SW480 (cell line): ENCODE measurements at regions not wholly inside any gene's neighbourhood (a gene's known extent, or its start where the extent isn't known, plus 50 kb on each side); places are given as distances from the start of the nearest gene placed in this dataset.

Source experiments
- DNase-seq: peaks from one replicate; pipeline ENCODE4 v3.0.0-alpha.2; 2016; ENCODE audit warnings: low spot score

DNA sequence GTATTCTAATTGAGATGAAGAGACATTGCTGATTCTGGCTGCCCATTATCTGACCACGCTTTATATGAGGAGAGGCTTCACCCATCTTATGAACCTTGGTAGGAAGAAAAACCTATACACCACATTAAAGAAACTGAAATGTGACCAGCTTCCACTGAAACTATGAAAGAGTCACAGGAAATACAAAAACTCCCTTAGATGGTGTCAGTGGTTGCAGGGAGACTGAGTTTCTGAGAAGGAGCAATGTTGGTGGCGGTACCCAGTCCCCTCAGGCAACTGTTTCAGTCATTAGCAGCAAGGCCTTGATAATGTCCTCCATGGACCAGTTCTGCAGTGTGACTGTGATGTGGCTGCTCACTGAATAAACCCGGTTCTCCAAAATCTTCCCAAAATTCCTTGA lies 110.5 kb upstream of the FTMT start:
- no peak for DNase-seq

DNA sequence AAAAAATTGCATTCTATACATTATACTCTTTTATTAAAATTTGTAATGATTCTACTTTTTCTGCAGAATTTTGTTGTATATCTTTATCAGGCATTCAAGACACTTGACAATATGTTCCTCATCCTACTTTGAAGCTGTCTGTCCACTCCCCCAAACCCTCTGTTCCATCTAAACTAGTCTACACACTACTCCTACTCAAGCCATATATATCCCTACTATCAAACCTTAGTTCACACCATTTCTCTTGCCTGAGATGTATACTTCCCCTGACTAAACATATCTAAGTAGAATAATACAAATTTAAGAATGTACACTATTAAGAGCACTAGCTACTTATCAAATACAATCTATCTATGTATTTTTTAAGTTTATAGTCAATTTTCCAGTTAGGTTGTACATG lies 107.1 kb upstream of the FTMT start:
- no peak for DNase-seq

DNA sequence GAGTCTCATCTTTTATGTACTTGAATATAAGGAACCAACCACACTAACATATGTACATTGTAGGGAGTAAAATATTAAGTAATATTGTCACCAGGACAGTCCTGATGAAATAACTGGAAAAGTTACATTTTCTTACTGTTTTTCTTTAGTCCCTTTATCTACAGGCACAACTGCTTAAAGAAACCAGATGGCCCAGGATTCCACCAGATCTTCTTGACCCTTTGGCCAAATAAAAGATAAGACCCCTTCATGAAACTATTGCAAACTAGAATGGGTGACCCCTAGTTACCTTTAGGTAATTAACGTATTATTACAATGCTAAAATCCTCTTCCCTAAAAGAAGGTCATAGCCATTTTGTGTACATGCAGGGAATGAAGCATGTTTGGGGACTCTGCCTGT lies 106.3 kb upstream of the FTMT start:
- no peak for DNase-seq

DNA sequence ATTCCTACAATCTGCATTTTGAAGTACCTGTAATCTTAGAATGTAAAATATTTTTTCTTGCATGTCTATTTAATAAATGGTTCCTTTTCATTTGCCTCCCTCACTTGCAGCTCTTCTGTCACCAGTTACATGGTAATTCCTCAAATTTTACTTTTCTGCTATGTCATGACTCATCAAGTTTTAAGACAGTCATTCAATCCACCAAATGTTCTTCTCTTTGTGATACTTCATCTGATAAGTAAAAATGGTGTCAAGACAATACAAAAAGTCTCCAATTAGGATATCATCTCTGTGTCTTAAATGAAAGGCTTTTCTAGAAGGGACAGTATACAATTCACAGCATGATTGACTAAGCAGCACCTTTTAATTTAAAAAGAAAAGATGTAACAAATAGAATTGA lies 104.9 kb upstream of the FTMT start:
- no peak for DNase-seq

DNA sequence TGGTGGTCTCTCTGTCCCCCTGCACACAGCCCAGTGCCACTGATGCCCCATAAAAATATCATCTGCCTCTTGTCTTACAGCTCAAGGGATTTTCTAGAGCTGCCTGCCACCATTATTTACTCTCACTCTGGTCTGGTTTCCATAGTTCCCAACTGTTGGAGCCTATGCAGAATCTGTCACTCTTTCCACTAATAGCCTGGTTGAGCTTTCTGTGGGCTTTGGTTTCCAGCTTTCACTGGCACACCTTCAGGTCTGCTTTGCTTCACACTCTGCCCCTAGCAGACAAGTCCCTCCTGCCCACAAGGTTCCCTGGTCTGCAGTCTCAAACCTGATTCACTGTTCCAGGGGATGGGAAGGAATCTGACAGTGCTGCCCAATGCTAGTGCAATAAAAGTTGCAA lies 103.0 kb upstream of the FTMT start:
- no peak for DNase-seq

DNA sequence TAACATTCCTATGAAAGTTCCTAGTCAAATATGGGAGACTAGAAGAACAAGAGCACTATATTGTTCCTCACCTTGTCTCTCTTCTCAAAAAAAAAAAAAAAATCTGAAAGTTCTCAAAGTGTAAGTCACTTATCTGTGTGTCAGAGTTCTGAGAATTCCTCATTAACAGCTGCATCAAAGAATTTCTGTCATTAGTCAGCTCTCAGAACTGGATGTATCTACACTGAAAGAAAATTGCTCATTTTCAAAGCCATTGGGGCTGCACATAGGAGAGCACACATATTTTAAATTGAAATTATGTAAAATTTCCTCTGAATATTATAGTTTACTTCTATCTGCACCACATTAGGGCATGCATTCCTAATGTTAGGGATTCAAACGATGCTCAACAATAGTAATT lies 99.5 kb upstream of the FTMT start:
- no peak for DNase-seq

DNA sequence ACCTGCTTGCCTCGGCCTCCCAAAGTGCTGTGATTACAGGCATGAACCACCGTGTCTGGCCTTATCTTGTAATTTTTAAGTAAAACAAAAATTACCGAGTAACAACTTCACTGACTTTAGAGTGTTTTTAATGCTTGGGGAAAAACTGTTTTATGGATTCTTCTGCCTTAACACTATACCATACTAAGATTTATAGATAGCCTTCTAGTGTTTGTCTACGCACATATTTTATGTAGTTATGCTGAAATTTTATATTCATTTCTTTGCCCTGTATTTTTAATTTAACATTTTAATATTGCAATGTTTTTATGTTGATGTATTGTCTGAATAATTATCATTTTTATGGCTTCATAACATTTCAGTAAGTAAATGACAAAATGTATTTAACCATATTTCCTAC lies 96.4 kb upstream of the FTMT start:
- DNase-seq = no peak

DNA sequence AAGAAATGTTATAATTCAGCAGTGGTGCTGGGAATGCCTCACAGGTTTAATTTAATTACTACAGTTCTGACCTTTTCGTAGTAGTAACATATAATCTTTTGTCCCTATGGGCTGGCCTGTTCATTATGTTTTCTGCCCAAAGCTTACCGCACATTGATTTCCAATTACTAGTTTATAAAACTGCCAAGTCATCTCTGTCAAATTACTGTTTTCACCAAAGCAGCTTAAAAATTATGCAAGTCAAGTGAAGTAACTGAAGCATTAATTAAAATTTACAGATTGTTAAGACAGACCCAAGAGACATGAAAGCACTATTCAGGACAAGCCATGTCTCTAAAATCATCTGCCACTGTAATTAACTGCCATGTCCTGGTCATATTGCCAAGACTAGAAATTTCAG lies 93.9 kb upstream of the FTMT start:
- no peak for DNase-seq

DNA sequence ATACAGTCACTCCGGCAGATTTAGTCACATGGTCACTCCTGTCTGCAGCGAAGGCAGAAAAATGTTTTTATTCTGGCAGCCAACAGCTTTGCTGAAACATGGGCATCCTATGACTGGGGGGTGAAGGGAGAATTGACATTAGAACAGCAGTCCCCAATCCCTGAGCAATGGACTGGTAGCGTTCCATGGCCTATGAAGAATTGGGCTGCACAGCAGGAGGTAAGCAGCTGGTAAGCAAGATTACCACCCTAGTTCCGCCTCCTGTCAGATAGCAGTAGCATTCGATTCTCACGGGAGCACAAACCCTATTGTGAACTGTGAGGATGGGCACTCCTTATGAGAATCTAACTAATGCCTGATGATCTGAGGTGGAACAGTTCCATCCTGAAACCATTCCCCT lies 93.1 kb upstream of the FTMT start:
- no peak for DNase-seq

DNA sequence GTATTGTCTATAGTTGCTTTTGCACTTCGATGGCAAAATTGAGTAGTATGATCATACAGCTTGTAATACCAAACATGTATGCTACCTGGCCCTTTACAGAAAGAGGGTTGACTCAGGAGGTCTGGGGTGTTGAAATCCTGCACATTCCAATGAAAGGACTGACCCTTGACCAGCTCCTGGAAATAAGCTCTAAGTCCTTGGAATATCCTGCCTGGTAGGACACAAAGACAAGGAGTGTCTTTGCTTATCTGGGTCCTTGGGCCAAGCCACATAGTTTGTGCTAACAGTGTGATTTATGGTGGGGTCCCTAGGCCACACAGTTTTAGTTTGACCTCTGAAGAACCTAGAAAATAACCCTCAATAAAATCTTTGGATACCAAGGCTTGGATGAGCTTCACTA lies 89.3 kb upstream of the FTMT start:
- DNase-seq = no peak

DNA sequence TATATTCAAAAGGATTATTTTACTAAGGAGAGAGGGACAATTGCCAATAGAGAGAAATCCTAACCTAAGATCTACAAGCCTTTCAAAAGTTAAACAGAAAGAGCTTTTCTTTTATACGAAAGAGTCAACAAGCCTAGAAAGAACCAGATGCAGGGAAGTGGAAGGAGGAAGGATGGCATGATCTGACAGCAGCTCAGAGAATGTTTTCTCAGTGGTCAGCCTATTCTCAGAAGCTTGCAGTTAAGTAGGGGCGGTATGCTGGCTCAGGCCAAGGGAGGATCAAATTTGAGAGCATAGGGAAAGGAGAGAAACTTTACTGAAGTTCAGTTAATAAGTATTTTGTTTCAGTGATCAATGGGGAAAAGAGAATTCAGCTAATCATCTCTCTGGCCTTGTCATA lies 88.0 kb upstream of the FTMT start:
- no peak for DNase-seq

DNA sequence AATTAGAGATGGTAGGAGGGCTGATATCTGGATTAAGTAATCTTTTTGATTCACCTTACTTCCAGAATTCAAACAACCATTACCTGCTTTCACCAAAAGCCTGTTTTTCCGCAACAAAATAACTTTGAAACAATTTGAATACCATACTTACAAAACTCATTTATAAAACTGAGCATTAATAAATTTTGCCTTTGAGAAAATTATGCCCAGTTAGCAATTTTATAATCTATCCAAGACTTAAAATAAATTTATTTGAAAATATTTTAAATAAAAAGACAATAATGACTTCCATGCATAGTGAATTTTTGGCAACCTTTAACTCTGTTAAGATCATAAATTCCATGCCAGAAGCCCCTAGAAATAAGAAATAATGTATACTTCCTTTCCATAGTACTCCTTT lies 71.3 kb upstream of the FTMT start:
- DNase-seq = no peak

DNA sequence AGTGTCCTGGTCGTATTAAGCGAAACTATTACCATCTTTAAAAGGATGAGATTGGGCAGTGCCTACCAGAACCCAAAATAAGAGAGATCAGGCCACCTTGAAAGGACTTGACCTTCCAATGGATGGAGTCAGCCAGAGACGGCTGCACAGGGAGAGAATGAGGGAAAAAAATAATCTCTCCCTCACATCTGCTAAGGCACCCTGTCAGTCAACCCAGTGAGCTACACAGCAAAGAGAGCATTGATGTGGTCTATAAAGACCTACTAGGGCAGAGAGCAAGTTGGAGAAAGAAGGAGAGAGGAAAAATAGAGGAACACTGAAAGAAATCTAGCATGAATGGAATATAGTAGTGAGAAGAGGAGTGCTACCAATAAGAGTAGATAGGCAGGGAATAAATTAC lies 68.0 kb upstream of the FTMT start:
- DNase-seq = no peak

DNA sequence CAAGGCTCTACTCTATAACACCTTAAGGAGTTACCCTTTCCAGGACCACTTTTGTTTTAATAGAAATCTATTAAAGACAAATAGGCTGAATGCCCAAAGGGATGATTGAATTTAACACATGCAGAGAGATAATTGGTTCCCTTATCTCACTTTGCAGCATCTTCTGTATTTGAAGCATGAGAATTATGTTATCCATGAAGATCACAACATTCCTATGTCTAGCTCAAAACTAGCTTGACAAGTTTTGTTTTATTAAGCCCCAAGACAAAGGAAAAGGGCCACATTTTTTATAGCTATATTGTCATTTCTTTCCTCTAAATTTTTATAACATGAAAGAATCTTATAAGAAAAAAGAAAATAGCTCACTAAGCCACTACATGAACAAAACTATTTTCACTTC lies 57.9 kb upstream of the FTMT start:
- no peak for DNase-seq

DNA sequence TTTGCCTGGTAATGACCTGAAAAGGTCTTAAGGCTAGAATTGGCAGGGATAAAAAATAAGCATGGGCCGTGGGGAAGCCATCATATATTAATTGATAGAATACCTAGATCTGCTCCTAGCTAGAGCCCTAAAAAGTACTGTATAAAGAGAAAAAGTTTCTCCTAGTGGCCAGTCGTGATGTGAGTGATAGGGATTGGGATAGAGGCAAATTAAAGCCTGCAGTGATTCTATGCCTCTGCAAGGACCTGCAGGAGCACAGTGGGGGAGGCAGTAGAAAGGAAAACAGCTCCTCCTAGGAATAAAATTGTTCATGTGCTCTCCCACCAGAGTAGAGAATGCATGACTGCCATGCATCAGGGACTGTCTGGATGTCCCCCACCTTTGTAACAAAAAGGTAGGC lies 56.2 kb upstream of the FTMT start:
- no peak for DNase-seq

DNA sequence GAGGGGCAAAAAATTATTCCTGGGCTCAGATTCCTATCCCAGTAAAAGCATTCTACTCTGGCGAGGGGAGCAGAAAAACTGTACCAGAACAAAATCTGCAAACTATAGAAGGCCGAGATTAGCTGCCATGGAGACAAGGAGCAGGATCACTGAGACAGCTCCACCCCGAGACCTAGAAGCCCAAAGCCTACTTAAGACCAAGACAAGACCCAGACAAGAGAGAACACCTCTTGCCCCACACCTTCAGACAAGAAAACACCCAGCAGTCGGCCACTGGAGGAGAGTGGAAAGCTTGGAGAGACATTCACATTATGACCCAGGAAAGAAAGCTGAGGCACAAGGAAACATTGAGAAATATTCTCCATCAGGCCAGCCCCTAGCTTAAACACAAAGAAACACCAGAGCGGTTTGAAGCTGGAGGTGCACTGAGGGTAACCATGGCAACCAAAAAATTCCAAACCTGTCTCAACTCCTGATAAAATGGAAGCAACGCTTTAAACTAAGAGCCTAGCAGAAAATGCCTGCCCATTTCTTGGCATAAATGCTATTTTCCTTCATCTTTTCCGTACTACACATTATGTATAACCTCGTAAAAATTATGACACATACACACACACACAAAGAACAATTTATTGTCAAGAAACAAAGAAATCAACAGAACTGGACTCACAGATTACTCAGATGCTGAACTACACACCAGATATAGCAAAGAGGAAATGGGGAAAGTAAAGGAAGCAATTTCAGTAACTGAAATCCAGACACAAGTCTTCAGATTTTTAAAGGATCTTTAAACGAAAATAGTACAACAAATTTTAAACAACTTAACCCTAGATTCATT lies 53.8 kb upstream of the FTMT start:
- no peak for DNase-seq
